GM19351 (cell line): ENCODE measurements at regions not wholly inside any gene's neighbourhood (a gene's known extent, or its start where the extent isn't known, plus 50 kb on each side); places are given as distances from the start of the nearest gene placed in this dataset.
"Not testable (repeated sequence)": the region's sequence is repeated elsewhere in the genome, so short reads cannot be mapped to it uniquely, and the experiment has no call there.

Experiments used
- ATAC-seq: cut with Tn5 transposase; IDR thresholded peaks from one replicate; pipeline ENCODE4 v1.9.1; 2021; ENCODE audit warnings: mild to moderate bottlenecking, moderate library complexity; ENCODE audit not compliant: unreplicated experiment

DNA sequence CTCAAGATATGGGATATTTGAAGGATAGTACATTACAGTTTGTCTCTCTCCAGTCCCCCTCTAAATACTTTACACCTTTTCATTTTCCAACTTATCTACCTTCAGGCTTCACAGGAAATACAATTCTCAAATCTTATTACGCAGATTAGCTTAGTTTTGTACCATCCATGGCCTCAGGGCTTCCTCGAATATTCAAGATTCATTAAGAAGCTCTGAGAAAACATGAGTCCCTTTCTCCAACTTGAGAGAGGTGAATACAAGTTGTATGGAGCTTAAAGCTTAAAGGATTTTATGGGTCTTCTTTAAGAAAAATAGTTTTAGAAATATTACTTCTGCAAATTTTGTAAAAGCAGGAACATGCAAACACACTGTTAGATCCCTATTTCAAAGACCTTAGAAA lies 1212.5 kb downstream of the GALC start:
- no peak for ATAC-seq

DNA sequence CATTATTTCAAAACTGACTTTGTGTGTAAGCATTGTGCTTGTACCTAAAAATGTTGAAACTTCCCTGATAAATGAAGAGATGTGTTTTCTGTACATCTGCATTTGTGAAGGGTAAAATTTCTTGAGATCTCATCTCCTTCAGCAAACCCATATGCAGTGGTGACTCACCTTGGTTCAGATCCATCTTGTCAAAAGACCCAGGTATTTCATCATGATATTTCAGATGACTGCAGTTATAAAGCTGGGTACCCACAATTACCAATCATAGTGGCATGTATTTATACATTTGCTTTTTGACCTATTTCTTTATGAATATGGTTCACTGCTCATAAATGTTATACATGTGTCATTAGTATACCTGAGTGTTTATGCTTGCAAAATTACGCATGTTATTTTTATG lies 1213.6 kb downstream of the GALC start:
- ATAC-seq: no peak

GRCh38 chr14:86777963-86778602 lies 1214.9 kb downstream of the GALC start:
- ATAC-seq: no peak

DNA sequence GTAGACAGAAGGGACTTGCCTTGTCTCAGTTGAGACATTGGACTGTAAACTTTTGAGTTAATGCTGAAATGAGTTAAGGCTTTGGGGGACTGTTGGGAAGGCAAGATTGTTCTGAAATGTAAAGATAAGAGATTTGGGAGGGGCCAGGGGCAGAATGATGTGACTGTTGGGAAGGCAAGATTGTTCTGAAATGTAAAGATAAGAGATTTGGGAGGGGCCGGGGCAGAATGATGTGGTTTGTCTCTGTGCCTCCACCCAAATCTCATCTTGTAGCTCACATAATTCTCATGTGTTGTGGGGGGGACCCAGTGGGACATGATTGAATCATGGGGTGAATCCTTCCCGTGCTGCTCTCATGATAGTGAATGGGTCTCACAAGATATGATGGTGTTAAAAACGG lies 1217.1 kb downstream of the GALC start:
- ATAC-seq: not testable (repeated sequence)

DNA sequence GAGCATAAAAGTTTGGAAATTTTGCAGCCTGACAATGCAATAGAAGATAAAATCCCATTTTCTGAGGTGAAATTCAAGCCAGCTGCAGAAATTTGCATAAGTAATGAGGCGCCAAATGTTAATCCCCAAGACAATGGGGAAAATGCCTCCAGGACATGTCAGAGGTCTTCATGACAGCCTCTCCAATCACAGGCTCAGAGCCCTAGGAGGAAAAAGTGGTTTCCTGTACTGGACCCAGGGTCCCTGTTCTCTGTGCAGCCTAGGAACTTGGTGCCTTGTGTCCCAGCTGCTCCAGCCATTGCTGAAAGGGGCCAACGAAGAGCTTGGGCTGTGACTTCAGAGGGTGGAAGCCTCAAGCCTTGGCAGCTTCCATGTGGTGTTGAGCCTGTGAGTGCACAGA lies 1218.1 kb downstream of the GALC start:
- no peak for ATAC-seq

GRCh38 chr14:86772075-86772474 lies 1220.9 kb downstream of the GALC start:
- ATAC-seq: no peak

GRCh38 chr14:86770186-86770585 lies 1222.8 kb downstream of the GALC start:
- ATAC-seq: no peak

GRCh38 chr14:86766469-86766868 lies 1226.5 kb downstream of the GALC start:
- no peak for ATAC-seq

DNA sequence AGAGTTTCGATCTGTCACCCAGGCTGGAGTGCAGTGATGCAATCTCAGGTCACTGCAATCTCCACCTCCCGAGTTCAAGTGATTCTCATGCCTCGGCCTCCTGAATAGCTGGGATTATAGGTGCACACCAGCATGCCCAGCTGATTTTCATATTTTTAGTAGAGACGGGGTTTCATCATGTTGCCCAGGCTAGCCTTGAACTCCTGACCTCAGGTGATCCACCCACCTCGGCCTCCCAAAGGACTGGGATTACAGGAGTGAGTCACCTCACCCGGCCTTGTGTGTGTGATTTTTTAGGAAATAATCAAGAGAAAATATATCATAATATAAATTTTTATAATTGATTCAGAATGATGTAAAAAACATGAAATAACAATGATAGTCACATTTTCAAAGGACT lies 1231.4 kb downstream of the GALC start:
- no peak for ATAC-seq

DNA sequence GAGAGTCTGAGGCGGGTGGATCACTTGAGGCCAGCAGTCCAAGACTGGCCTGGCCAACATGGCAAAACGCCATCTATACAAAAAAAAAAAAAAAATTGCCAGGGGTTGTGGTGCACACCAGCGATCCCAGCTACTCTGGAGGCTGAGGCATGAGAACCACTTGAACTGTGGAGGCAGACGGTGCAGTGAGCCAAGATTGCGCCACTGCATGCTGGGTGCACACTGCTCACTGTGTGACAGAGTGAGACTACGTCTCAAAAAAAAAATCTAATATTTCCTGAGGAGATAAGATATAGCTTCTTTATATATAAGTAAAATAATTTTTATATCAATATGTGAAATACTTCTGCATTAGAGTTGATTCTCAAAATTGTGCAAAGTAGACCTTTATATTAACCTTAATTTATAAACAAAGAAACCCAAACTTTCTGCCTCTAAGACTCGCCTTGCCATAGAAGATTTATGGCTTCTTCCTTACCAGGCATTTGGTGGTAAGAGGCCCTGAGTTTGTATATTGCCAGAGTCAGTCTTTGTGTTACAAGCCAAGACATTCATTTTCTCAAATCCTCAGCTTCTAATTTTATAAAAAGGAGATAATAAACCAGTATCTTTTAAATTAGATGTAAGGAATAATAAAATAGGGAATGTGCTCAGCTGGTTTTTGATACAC lies 1226.7 kb downstream of the FLRT2 start:
- no peak for ATAC-seq

- not testable (repeated sequence) for ATAC-seq
These were observed 1220.5 kb downstream of the FLRT2 start for GRCh38 chr14:86750488-86750887.

DNA sequence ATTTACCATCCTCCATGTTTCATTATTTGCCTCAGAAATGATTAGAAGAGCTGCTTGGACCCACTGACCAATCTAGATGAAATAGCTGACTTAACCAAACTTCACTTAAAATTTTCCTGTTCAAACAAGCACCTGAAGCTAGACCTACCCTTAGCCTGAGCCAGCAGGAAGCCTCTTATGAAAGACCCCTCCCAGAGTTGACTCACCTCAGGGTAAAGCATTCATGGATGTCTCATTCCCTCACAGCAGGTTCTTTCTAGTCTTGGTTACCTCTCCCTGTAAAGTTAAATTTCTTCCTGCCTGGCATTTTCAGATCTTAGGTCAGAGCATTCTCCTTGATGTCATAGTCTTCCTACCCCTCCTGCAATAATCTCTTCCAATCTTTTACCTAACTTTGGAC lies 1209.8 kb downstream of the FLRT2 start:
- ATAC-seq: no peak

- ATAC-seq: not testable (repeated sequence)
These were observed 1201.5 kb downstream of the FLRT2 start for GRCh38 chr14:86731427-86731826.

DNA sequence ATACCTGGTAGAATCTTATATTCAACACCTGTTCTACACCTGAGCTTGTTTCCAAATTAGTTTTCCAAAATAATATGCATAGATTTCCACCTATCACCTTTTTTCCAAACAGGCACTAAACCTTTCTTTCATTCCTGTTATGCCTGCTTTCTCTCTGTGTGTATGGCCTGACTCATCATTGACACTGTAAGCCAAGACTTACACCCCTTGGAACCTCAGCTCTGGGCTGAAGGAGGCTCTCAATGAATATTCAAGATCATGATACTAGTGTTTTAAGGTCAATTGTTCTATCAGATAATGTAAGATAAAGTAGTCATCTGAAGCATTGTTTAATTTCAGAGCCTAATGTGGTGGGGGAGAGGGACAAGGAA lies 1193.3 kb downstream of the FLRT2 start:
- ATAC-seq: no peak

DNA sequence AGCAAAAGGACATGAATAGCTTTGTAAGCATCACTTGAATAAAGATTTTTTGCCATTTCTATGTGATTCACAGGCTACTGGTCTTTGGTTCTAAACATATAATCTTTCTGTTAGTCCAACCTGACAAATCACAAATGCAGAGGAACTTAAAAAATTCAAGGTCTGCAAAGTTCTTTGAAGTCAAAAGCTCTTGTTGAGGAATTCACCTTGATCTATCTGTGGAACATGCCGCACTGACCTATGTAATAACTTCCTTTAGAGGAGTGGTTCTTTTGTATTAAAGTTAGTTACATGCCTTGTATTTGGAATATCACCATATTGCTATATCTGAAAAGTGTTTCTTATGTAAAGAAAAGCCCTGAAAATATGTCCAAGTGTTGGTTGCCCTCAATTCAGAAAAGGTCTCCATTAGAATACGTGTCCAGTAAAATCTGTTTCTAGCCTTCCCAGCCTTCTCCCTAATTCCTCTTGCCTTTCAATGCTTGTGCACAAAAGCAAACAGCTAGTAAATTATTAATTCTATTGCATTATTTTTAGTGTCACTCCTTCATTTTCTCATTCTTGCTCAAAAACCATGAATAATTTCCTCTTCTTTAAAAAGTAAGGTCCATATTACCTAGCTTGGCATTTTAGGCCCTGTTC lies 1192.8 kb downstream of the FLRT2 start:
- ATAC-seq: no peak

DNA sequence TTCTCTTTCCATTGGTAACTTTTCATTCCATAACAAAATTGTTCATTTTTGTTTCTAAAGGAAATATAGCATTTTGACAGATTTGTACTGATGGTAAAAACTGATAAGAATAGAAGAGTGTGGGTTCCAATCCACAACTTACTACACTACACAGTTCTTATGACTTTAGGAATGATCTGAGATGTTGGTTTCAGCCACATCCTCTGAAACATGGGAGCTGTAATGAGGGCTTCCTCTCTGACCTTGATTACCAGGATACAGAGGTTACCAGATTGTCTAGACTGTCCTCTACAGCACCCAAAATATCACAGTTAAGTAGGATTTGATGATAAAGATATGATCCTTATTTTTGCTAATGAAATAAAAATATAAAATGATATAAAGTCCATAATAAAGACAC lies 1184.6 kb downstream of the FLRT2 start:
- no peak for ATAC-seq

DNA sequence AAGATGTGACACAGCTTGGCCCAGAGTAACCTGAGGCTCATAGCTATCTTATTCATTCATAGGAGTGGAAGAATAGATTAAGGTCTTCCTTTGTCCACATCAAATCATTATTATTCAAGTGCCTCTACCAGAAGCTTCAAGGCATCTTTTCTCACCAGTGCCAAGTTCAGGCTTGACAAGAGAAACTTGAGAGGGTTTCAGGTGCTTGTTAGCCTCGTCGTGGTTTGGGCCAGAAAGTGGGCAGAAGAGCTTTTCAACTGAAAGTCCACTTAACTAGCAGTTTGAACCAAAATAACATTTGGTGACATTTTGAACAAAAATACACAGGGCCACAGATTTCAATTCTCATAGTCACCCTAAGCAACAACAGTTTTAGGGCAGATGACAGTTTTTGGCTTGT lies 1184.2 kb downstream of the FLRT2 start:
- ATAC-seq: no peak

- no peak for ATAC-seq
These were observed 1182.8 kb downstream of the FLRT2 start for GRCh38 chr14:86712727-86713126.

- no peak for ATAC-seq
These were observed 1182.2 kb downstream of the FLRT2 start for GRCh38 chr14:86712176-86712575.

DNA sequence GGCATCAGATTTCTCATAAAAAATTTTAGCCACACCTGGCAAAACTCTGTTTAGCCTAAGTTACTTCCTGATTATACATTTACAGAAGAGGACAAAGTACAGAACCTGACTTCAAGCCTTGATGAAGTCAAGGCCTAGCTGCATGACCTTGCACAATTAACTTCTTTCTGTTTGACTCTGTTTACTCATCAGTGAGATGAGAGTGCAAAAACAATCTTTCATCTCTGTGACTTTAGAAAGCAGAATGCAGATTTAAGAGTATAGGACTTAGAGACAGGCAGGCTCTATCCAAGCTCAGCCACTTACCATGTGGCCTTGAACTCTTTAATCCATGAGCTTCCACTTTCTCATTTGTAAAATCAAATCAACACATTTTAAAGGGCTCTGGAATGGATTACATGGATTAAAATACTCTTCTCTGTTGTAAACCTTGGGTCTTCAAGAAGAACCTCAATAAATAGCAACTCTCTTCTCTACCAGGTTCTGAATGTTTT lies 1178.9 kb downstream of the FLRT2 start:
- ATAC-seq: no peak

DNA sequence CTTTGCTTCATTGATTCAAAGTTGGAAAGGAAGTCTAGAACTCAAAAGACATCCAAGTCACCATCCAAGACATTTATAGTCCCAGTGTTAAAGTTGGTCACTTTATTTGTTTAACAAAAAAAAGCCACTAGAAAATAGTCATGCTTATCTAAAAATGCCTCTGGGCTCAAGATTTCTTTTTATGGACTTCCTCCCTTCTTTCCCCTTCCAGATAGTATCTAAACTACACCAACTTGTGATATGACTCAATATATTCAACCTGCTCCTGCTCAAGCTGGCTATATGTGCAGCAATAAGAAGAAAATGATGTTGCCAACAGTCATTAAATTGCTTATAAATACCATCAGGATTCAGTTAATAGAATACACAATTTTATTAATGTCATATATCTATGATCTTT lies 1177.1 kb downstream of the FLRT2 start:
- ATAC-seq: no peak

- no peak for ATAC-seq
These were observed 1153.6 kb downstream of the FLRT2 start for GRCh38 chr14:86683561-86683960.
